NB4 (cell line): ENCODE measurements at regions not wholly inside any gene's neighbourhood (a gene's known extent, or its start where the extent isn't known, plus 50 kb on each side); places are given as distances from the start of the nearest gene placed in this dataset.

ENCODE experiments used
- TF ChIP-seq, protein P1 (sequence below): IDR thresholded peaks from one replicate; pipeline ENCODE4 v1.5.1; 2012; ENCODE audit warnings: low read depth, low read length
- TF ChIP-seq, protein P2 (sequence below): IDR thresholded peaks from 2 replicates; pipeline ENCODE4 v1.6.1; 2011; ENCODE audit warnings: low read depth, low read length

DNA sequence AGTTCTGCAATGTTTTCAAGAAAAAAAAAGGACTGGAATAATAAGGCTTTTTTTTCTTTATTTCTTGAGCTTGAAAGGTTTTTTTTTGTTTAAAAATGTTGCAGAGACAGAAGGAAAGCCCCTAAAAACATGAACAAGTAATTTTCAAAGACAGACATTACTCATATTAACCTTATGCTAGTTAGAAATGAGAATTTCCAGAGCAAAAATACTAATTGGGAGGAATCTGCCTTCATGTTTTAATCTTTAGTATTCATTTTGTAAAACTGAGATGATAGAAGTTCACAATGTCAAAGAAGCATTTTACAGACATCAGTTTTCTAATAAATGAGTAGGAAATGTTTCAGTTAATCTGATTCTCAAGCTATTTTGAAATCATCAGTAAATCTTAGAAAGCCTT lies 1805.3 kb downstream of the PCDH7 start:
- TF ChIP-seq, protein P1, sequence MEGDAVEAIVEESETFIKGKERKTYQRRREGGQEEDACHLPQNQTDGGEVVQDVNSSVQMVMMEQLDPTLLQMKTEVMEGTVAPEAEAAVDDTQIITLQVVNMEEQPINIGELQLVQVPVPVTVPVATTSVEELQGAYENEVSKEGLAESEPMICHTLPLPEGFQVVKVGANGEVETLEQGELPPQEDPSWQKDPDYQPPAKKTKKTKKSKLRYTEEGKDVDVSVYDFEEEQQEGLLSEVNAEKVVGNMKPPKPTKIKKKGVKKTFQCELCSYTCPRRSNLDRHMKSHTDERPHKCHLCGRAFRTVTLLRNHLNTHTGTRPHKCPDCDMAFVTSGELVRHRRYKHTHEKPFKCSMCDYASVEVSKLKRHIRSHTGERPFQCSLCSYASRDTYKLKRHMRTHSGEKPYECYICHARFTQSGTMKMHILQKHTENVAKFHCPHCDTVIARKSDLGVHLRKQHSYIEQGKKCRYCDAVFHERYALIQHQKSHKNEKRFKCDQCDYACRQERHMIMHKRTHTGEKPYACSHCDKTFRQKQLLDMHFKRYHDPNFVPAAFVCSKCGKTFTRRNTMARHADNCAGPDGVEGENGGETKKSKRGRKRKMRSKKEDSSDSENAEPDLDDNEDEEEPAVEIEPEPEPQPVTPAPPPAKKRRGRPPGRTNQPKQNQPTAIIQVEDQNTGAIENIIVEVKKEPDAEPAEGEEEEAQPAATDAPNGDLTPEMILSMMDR, result no peak
- TF ChIP-seq, protein P2, sequence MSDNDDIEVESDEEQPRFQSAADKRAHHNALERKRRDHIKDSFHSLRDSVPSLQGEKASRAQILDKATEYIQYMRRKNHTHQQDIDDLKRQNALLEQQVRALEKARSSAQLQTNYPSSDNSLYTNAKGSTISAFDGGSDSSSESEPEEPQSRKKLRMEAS, result no peak
